ENCODE measurements at regions not wholly inside any gene's neighbourhood (a gene's known extent, or its start where the extent isn't known, plus 50 kb on each side); places are given as distances from the start of the nearest gene placed in this dataset.

DNA sequence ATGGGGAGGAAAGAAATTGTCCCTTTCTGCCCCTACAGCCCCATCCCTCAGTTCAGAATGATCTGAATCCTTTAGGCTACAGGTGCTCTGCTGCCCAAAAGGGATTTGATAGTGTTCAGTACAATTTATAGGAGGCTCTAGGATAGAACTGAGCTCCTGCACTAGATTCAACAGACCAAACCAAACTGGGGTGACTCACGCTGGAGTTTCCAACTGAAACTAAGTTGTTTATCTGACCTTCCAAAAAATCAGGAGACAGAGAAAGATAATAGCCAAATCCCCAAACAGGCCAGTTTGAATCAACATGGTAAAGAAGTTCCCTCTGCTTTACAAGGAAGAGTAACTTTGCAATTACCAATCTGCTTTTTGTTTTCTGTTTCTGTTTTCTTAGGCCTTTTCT, 72.7 kb upstream of the MBOAT2 start:
- no peak for DNase-seq (ENCODE audit: extremely low spot score)
- 57% methylated on average over 1 of the region's 1 CpG for WGBS

DNA sequence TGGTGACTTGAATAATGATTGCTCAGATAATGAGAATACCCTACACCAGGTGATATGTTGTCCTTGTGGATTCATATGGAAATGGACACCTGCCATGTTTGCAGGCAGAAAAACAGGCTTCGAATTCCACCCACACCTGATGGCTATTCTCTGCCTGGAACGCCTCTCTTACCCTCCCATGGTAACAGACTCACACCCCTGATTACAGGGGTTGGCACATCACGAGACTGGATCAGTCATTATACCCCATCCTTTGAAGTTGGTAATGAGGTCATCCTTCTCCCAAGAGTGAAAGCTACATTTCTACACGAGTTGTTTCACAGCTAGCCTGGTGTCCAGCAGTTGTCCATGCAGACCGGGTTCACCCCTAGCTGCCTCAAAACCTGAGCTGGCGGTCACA, 71.4 kb upstream of the MBOAT2 start:
- DNase-seq (ENCODE audit: extremely low spot score): no peak
- Histone ChIP-seq H3K36me3 (no peaks in the 10 kb centered on the region), H3K4me1 (no peaks in the 10 kb centered on the region), H3K4me3 (no peak overlapping the region), H3K27ac (replicated peaks in 1 of 4) (no peak overlapping the region), H3K27me3 (no peaks in the 10 kb centered on the region), H3K9me3 (no peaks in the 10 kb centered on the region)
- intact Hi-C loops (cut with DNase I): no loop called here
- WGBS: 85% methylated on average over 6 of the region's 6 CpGs
- TF ChIP-seq EP300 (IDR thresholded peaks at IDR 0.05): no peak
- no peak for TF ChIP-seq POLR2A (IDR thresholded peaks at IDR 0.05; ENCODE audit: low read depth)
- TF ChIP-seq POLR2AphosphoS5 (IDR thresholded peaks at IDR 0.05): no peak
- TF ChIP-seq, protein P1, sequence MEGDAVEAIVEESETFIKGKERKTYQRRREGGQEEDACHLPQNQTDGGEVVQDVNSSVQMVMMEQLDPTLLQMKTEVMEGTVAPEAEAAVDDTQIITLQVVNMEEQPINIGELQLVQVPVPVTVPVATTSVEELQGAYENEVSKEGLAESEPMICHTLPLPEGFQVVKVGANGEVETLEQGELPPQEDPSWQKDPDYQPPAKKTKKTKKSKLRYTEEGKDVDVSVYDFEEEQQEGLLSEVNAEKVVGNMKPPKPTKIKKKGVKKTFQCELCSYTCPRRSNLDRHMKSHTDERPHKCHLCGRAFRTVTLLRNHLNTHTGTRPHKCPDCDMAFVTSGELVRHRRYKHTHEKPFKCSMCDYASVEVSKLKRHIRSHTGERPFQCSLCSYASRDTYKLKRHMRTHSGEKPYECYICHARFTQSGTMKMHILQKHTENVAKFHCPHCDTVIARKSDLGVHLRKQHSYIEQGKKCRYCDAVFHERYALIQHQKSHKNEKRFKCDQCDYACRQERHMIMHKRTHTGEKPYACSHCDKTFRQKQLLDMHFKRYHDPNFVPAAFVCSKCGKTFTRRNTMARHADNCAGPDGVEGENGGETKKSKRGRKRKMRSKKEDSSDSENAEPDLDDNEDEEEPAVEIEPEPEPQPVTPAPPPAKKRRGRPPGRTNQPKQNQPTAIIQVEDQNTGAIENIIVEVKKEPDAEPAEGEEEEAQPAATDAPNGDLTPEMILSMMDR (IDR thresholded peaks at IDR 0.05): no peak

More for the DNA sequence above, 72.7 kb upstream of the MBOAT2 start:
- no peak overlapping the region for H3K4me3 ChIP-seq
- TF ChIP-seq POLR2A (IDR thresholded peaks at IDR 0.05; ENCODE audit: low read depth) (no peak), POLR2AphosphoS5 (IDR thresholded peaks at IDR 0.05) (no peak), EP300 (IDR thresholded peaks at IDR 0.05) (no peak)
- TF ChIP-seq, protein P1 (IDR thresholded peaks at IDR 0.05): no peak
- no peak overlapping the region for H3K27ac ChIP-seq (replicated peaks in 1 of 4)
- no peaks in the 10 kb centered on the region for H3K4me1 ChIP-seq
- H3K9me3 ChIP-seq: peaks cover 0 to under 1% (median under 1%) of the 10 kb centered on the region in 4 donors
- H3K36me3 ChIP-seq: no peaks in the 10 kb centered on the region
- H3K27me3 ChIP-seq: no peaks in the 10 kb centered on the region
- intact Hi-C loops (cut with DNase I): no loop called here

DNA sequence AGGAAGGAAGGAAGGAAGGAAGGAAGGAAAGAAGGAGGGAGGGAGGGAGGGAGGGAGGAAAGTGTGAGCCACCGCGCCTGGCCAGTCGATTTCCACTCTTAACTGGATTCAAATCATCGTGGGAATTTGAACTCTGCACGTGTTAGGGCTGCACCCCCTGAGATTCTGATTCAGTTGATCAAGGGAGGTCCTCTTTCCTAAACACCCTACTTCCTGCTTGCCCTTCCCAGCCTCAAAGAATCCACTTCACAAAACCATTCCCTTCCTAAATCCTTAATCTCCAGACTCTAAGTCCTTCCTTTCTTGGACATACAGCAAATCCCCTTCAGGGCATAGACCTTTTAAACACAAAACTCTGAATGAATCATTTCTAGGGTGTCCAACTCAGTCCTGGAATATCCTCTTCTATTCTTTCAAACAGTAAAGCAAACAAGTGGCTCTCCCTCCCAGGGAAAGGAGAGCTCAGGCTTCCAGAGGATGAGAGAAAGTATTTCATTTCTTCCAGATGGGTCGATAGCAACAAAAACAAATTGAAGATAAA, 68.2 kb upstream of the MBOAT2 start:
- intact Hi-C loops (cut with DNase I): no loop called here
- 92% methylated on average over 6 of the region's 6 CpGs for WGBS

DNA sequence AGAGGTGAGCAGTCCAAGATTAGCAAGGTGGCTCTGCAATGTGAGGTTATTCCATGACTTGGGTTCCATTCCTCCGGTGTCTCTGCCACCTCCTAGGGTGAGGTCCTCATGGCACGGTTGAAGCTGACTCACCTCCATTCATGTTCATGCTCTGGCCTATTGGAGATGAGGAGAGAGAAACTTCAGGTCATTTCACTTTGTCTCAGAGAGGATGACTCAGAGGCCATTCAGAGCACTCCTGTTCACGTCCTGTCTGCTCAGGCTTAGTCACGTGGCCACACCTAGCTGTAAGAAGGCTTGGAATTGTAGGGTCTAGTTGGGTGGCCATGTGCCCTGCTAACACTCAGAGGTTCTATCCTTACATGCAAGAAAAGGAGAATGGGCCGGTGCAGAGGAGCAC, 67.5 kb upstream of the MBOAT2 start:
- no peak for DNase-seq (ENCODE audit: extremely low spot score)
- no peaks in the 10 kb centered on the region for H3K27me3 ChIP-seq
- intact Hi-C loops (cut with DNase I): no loop called here
- H3K27ac ChIP-seq (replicated peaks in 1 of 4): no peak overlapping the region
- peaks cover 0 to 26% (median 11%) of the 10 kb centered on the region in 4 donors for H3K9me3 ChIP-seq
- no peak overlapping the region for H3K4me3 ChIP-seq
- WGBS: 75% methylated on average over 5 of the region's 5 CpGs
- TF ChIP-seq, protein P1 (IDR thresholded peaks at IDR 0.05): no peak
- no peak for TF ChIP-seq EP300 (IDR thresholded peaks at IDR 0.05)
- no peak for TF ChIP-seq POLR2A (IDR thresholded peaks at IDR 0.05; ENCODE audit: low read depth)
- TF ChIP-seq POLR2AphosphoS5 (IDR thresholded peaks at IDR 0.05): no peak
- no peaks in the 10 kb centered on the region for H3K4me1 ChIP-seq
- H3K36me3 ChIP-seq: no peaks in the 10 kb centered on the region

More for the DNA sequence above, 68.2 kb upstream of the MBOAT2 start:
- Histone ChIP-seq H3K27me3 (no peaks in the 10 kb centered on the region), H3K9me3 (peaks cover 0 to 19% (median 5%) of the 10 kb centered on the region in 4 donors), H3K27ac (replicated peaks in 1 of 4) (no peak overlapping the region), H3K36me3 (no peaks in the 10 kb centered on the region), H3K4me3 (no peak overlapping the region), H3K4me1 (no peaks in the 10 kb centered on the region)
- TF ChIP-seq POLR2A (IDR thresholded peaks at IDR 0.05; ENCODE audit: low read depth): no peak
- TF ChIP-seq POLR2AphosphoS5 (IDR thresholded peaks at IDR 0.05): no peak
- TF ChIP-seq, protein P1 (IDR thresholded peaks at IDR 0.05): no peak
- TF ChIP-seq EP300 (IDR thresholded peaks at IDR 0.05): no peak
- DNase-seq (ENCODE audit: extremely low spot score): no peak

DNA sequence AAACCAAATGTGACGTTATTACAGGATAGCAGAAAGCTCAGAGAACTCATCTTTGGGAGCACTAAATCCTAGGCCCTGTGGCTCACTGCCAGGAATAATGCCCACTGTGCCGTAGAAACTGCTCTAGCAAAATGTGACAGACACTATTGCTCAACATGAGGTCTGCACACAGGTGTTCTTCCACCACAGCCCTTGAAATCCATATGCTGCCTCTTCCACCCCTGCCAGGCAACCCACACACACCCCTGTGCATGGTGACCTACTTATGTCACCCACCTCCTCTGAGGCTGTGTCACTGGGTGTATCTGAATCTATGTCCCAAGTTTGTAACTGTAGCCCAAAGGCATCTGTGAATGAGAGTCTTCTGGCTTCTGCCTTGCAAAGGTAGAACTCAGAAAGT, 66.1 kb upstream of the MBOAT2 start:
- DNase-seq (ENCODE audit: extremely low spot score): no peak
- H3K36me3 ChIP-seq: no peaks in the 10 kb centered on the region
- H3K27ac ChIP-seq (replicated peaks in 1 of 4): no peak overlapping the region
- H3K4me3 ChIP-seq: no peak overlapping the region
- peaks cover 0 to 28% (median 21%) of the 10 kb centered on the region in 4 donors for H3K9me3 ChIP-seq
- H3K4me1 ChIP-seq: no peaks in the 10 kb centered on the region
- intact Hi-C loops (cut with DNase I): no loop called here
- H3K27me3 ChIP-seq: no peaks in the 10 kb centered on the region
- 68% methylated on average over 2 of the region's 2 CpGs for WGBS
- TF ChIP-seq EP300 (IDR thresholded peaks at IDR 0.05) (no peak), POLR2AphosphoS5 (IDR thresholded peaks at IDR 0.05) (no peak), POLR2A (IDR thresholded peaks at IDR 0.05; ENCODE audit: low read depth) (no peak)
- TF ChIP-seq, protein P1 (IDR thresholded peaks at IDR 0.05): no peak

Data from esophagus muscularis mucosa (tissue), 4 donors.